GM21825 (cell line): ENCODE measurements at regions not wholly inside any gene's neighbourhood (a gene's known extent, or its start where the extent isn't known, plus 50 kb on each side); places are given as distances from the start of the nearest gene placed in this dataset.
"Not testable (repeated sequence)": the region's sequence is repeated elsewhere in the genome, so short reads cannot be mapped to it uniquely, and the experiment has no call there.

Experiments
- ATAC-seq: cut with Tn5 transposase; IDR thresholded peaks from one replicate; pipeline ENCODE4 v1.9.1; 2021; ENCODE audit warnings: mild to moderate bottlenecking, moderate library complexity; ENCODE audit not compliant: unreplicated experiment

DNA sequence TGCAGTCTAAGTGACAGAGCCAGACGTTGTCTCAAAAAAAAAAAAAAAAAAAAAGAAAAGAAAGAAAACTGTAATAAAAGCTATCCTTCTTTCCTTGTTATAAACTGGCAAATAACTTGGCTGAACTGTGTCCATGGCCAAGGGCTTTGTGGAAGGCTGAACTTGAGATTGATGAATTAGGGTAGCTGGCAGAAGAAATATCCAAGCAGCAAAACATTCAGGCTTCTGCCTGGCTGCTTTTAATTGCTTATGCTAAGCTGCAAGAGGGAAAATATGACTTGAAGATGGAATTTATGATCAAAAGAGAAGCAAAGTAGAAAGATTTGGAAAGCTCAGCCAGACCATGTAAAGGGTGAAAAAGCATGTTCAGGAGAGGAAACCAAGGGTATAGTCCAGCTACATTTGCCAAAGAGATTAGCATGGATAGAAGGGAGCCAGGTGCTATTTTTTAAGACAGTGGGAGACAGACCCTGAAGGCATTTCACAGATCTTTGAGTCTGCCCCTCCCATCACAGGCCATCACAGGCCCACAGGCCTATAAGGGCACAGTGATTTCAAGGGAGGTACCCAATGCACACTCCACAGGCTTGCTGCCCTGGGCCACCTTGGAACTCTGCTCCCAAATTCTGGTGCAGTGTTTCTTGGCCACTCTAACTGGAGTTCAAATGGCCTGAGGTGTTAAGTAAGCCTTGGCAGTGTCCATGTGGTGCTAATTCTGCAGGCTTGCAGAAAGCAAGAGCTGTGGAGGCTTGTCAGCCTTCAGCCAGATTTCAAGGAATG is 226.0 kb downstream of the AEBP2 start:
- no peak for ATAC-seq

DNA sequence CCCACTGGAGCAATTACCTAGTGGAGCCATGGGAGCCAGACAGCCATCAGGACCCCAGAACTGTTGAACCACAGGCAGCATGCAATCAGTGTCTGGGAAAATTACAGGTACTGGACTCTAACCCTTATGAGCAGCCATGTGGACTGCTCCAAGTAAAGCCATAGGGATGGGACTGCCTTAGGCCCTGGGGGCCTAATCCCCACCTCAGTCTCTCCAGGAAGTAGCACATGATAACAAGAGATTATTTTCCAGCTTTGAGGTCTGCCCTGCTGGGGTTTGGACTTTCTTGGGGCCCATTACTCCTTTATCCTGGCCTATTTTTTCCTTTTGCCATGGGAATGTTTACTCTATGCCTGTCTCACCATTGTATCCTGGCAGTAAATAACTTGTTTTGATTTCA is 226.8 kb downstream of the AEBP2 start:
- no peak for ATAC-seq

DNA sequence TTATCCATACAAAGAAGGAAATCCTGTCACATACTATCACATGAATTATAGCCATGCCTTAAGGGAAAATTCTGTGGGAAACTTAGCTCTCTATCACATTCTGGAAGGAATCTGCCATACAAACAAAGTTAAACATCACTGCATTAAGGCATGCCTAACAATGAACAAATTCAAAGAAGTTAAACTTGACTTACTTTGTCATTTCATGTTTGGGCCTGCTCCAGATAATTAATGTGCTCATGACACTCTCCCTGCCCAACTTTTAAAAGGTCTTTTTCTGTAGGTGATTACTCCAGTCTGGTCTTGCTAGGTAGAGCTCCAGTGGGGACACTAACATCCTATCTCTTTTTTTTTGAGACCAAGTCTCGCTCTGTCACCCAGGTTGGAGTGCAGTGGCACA is 230.5 kb downstream of the AEBP2 start:
- no peak for ATAC-seq

DNA sequence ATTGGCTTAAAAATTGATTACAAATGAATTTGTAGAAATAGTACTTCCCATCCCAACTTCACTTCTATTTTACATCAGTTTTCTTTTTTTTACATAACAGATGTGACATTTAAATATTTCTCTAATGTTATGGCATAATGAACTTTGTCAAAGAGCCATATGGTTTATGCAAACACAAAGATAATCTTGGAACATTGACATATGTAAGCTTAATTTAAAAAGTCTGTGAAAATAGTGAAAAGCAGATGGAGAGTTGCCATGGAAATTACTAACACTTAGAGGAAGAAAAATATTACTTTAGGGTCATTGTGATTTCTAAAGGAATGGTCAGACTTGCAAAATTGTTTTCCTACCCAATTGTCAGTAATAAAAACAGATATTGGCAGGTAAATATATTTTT is 232.4 kb downstream of the AEBP2 start:
- ATAC-seq: no peak

DNA sequence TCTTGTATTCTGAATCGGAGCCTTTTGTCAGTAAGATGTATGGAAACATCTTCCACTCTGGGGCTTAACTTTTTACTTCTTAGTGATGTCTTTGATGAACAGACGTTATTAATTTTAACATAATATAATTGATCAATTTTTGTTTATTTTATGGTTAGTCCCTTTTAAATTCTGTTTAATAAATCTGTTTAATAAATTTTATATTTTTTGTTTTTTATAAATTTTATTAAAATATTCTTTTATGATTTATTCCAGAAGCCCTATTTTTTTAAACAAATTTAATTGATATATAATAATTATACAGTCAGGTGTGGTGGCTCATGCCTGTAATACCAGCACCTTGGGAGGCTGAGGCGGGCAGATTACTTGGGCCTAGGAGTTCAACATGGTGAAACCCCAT is 235.1 kb downstream of the AEBP2 start:
- no peak for ATAC-seq

DNA sequence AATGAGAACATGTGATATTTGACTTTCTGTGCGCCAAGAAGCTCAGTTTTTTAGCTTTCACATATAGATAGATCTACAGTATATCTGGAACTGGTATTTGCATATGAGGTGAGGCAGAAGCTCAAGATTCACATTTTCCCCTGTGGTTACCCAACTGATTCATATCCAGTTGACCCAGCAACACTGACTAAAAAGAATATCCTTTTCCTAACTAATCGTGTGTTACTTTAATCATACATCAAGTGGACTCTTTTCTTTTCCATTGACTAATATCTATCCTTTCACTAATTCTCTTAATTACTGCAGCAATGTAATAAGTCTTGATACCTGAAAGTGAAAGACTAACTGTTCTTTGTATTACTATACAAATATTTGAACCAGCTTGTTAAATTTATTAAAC is 236.1 kb downstream of the AEBP2 start:
- ATAC-seq: no peak

DNA sequence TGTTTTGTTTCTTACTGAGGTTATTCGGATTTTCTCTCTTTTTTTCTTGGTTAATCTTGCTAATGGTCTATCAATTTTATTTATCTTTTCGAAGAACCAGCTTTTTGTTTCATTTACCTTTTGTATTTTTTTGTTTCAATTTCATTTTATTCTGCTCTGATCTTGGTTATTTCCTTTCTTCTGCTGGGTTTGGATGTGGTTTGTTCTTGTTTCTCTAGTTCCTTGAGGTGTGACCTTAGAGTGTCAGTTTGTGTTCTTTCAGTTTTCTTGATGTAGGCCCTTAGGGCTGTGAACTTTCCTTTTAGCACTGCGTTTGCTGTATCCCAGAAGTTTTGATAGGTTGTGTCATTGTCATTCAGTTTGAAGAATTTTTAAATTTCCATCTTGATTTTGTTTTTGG is 239.2 kb downstream of the AEBP2 start:
- not testable (repeated sequence) for ATAC-seq

DNA sequence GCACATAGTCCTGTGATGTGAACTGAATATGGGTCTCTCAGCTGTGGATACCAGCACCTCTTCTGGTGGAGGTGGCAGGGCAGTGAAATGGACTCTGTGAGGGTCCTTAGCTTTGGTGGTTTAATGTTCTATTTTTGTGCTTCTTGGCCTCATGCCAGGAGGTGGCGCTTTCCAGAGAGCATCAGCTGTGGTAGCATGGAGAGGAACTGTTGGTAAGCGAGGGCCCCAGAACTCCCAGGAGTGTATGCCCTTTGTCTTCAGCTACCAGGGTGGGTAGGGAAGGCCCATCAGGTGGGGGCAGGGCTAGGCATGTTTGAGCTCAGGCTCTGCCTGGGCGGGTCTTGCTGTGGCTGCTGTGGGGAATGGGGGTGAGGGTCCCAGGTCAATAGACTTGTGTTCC is 241.7 kb downstream of the AEBP2 start:
- ATAC-seq: no peak

DNA sequence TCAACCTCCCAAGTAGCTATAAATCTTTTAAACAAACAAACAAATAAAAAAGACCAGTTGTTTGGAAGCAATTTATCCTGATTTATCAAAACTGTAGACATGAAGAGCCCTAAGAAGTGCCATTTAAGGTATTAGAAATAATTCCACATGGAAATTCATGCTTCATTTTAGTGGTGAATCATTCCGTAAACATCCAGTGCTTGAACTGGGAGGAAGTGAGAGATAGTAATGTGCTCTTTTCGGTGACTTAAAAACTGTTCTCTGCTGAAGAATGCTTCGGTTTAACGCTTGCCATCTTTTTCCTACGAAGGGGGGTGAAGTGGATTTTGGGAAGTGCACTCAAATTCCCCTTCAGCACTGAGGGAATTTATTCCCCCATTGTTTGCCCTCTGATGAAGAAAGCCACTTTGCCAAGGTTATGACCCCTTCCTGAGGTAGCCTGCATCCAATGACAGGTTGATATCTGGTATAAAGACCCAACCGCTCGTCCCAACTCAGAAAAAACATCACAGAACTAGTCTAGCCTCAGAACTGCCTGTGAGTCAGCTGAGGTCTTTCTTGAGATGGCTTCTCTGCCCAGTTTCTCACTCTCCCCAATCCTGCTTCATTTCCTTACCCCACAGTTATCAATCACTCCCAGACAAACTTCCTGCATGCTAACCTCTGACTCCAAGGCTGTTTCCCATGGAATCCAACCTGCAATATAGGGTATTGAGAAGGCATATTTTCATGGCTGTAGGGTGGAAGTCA is 244.1 kb downstream of the AEBP2 start:
- ATAC-seq: no peak

DNA sequence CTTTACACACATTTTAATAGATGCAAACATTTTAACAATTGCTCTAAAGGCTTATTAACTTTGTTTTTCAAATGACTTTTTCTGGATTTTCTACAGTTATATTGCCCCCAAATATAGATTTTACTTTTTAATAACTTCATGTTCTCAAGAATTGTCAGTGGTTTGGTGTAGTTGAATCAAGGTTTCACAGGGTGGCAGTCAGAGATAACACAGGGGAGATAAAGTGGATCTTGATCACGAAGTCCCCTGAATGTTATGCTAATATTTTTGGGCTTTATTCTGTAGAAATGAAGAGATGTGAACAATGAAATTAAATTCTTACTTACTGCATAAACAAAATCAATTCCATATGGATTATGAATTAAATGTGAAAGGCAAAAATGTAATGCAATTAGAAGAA is 248.1 kb downstream of the AEBP2 start:
- ATAC-seq: no peak

DNA sequence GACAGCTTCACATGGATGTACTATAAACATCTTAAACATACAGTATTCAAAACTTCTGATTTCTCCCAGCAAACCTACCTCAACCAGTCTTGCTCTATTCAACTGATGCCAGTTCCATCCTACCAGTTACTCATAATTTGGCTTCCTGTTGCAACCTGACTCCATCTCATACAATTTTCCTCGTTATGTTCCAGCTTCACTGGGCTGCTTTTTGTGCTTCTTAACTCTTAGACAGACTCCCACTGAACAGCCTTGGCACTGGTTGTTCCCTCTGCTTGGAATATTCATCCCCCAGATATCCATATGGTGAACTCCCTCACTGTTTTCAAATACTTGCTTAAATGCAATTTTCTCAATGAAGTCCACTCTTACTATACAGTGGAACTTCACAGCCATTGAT is 249.2 kb downstream of the AEBP2 start:
- no peak for ATAC-seq

DNA sequence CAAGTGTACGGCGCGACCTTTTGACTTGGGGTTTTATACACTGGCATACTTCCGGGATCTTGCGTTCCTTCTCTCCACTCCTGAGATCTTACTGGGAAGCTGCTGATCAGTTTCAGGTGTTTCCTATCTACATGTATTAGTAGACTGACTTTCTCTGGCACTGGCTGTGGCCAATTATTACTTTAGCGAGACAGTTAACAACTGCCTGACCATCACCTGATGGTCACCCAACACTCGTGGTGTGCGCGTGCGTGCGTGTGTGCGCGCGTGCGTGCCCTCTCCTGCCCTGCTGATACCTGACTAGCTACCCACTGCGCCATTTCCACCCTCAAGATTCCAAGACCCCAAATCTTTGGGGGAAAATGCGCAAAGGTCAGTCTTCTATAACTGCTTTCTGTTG is 249.9 kb downstream of the AEBP2 start:
- no peak for ATAC-seq

DNA sequence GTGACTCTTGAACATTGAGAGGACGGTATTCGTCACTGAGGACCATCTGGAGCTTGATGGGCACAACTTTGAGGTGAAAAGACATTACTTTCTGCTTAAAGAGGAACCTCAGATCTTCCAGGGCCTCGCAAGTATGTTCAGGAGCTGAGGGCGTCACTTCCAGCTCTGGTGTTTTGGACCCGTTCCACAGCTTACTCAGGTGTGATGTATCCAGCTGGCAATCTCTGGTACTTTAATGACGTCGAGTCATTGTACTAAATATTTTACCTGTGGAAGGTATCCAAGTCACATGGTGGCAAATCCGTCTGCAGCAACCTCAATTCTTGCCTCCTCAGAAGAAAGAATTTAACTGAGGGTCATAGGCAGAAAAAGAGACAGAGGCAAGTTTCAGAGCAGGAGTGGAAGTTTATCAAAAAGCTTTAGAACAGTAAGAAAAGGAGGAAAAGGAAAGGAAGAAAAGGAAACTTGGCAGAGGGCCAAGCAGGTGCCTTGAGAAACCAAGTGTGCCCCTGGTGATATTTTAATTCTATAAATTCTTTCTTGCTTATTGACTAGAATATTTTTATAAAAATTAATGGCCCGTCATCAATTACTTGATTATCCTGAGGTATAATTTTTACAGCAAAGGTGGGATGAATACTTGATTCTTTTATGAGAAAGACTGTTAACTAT is 250.6 kb downstream of the AEBP2 start:
- no peak for ATAC-seq

DNA sequence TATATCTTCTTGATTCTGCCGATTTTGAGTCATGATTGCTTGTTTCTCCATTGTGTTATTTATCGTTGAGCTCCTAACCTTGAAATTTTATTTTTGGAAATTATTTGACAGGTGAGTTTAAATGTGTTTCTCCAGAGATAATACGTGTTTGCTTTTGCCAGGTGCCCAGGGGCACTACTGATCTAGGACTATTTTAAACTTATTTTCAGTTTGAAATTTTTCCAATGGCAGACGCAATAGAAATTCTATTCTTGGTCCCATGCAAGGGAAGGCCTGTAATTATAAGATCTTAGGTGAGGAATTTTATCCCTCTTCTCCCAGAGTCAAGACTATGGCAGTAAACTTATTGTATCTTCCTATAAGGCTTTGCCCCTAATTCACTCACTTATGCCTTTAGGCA is 252.8 kb downstream of the AEBP2 start:
- ATAC-seq: no peak

DNA sequence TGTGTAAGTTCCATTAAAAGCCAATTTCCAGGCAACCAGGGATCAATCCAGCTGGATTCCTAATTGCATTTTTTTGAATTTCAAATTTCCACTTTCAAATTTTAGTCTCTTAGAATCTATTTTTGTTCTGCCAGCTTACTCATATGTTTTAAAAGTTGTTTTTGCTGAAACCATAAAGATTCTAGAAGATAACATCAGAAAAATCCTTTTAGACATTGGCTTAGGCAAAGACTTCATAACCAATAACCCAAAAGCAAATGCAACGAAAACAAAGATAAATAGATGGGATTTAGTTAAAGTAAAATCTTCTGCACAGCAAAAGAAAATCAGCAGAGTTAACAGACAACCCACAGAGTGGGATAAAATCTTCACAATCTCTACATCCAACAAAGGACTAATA is 253.3 kb downstream of the AEBP2 start:
- no peak for ATAC-seq

DNA sequence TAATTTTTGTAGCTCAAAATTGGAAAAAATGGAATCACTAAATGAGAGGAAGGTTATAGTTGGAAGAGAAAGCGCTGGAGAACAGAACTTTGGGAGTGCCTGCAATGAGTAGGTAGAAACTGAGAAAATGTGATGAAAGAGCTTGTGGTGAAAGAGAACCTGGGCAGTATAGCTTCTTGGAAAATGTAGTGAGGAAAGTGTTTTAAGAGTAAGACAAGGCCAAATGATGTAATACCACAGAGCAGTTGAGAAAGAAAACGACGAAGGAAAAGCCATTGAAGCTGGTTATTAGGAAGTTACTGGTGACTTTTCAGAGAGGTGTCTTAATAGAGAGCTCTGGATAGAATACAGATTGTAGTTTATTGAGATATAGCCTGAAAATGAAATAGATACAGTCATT is 255.3 kb downstream of the AEBP2 start:
- no peak for ATAC-seq

DNA sequence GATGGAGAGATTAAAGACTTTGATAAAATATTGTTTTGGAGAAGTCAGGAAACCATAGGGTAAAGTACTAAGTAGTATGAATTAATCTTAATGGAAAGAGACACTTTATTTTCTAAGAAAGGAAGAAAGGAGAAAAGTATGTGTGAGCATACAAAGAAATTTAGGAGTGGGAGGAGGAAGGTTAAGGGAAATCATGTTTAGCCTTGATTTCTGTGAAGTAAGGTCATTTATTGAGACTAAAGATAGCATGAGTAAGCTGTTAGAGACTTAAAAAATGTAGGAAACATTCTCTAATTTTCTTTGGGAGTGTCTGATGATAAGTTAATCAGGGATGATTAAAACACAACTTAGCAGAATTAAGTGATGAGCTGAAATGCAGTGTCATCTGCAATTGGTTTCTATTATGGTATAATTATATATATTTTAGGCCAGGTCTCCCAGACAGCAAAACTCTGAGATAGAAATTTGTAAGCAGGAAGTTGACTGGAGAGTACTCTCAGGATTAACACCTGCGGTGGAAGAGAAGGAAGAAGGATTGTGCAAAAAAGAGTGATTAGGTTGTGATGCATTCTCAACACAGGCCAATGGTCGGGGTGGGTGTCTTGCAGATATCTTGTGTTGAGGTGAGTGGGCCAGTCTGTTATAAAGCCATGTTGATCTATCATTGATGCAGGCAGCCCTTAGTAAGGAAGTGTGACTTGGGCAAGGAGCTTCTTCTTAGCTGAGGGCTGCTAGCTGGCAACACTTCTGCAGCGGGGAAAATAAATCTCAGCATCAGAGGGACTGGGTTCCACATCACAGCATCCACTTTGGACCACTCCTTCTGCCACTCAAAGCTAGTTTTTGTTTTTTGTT is 256.2 kb downstream of the AEBP2 start:
- no peak for ATAC-seq

DNA sequence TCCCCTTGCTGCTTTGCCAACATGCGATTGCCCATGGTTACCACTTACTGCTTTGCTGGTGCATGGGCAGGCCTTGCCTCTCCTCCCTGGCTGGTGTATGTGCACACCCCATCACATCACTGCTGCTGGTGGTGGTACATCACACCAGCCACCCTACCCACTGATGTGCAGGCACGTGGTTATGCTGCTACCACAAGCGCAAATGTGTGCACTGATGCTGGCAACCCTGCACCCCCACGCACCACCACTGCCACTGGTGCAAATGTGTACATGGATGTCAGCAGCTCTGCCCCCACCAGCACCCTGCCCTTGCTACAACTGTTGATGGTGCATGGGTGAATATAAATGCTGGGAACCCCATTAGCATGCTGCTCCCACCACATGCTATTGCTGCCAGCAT is 261.7 kb downstream of the AEBP2 start:
- no peak for ATAC-seq

DNA sequence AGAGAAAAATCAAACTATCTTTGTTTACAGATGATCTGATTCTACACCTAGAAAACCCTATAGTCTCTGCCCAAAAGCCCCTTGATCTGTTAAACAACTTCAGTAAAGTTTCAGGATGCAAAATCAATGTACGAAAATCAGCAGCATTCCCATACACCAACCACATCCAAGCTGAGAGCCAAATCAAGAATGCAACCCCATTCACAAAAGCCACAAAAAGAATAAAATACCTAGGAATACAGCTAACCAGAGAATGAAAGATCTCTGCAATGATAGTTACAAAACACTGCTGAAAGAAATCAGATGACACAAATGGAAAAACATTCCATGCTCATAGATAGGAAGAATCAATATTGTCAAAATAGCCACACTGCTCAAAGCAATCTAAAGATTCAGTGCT is 265.7 kb downstream of the AEBP2 start:
- no peak for ATAC-seq

DNA sequence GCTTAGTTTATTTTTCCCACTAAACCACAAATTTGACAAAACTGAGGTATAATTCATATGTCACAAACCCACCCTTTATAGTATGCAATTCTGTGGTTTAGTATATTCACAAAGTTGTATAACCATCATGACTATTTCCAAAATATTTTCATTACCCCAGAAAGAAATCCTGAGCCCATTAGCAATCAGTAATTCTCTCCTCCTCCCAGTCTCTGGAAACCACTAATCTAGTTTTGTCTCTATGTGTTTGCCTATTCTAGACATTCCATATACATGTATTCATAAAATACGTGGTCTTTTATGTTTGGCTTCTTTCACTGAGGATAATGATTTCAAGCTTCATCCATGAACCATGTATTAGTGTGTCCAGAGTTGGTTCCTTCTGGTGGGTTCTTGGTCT is 267.6 kb downstream of the AEBP2 start:
- no peak for ATAC-seq

DNA sequence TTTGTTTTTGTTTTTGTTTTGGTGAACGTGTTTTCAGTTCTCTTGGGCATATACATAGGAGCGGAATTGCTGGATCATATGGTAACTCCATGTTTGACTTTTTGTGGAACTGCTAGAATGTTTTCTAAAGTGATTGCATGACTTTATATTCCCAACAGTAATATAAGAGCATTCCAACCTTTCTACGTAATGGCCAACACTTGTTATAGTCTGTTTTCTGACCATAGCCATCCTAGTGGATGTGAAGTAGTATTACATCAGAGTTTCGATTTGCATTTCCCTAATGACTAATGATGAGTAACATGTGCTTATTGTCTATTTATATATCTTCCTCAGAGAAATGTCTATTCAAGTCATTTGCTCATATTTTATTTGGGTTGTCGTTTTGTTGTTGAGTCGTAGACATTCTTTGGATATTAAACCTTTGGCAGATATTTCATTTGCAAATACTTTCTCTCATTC is 268.7 kb downstream of the AEBP2 start:
- no peak for ATAC-seq
